HepG2 (cell line): ENCODE measurements at regions not wholly inside any gene's neighbourhood (a gene's known extent, or its start where the extent isn't known, plus 50 kb on each side); places are given as distances from the start of the nearest gene placed in this dataset.

ENCODE experiments used
- ELF1 ChIP-seq: sonication (generic); formaldehyde crosslinking; IDR thresholded peaks from 2 replicates; pipeline ENCODE4 v1.4.0; 2020; ENCODE audit warnings: missing genetic modification reagents
- FOSL2 ChIP-seq: sonication (generic); formaldehyde crosslinking; IDR thresholded peaks from 2 replicates; pipeline ENCODE4 v1.4.0; 2020; ENCODE audit warnings: missing genetic modification reagents
- FOXO1 ChIP-seq: sonication (generic); formaldehyde crosslinking; IDR thresholded peaks from 2 replicates; pipeline ENCODE4 v1.4.0; 2020; ENCODE audit warnings: missing genetic modification reagents
- HMG20A ChIP-seq: IDR thresholded peaks from 2 replicates; pipeline ENCODE4 v1.6.1; 2016; ENCODE audit warnings: borderline replicate concordance
- HNF4A ChIP-seq: sonication (generic); formaldehyde crosslinking; IDR thresholded peaks from 2 replicates; pipeline ENCODE4 v1.4.0; 2020; ENCODE audit warnings: missing genetic modification reagents
- MIXL1 ChIP-seq: IDR thresholded peaks from 2 replicates; pipeline ENCODE4 v1.6.1; 2016
- MNT ChIP-seq: fragments of 450-650 bp; IDR thresholded peaks from 2 replicates; pipeline ENCODE4 v1.6.1; 2016
- NFYC ChIP-seq: IDR thresholded peaks from 2 replicates; pipeline ENCODE4 v1.6.1; 2016; ENCODE audit warnings: missing genetic modification reagents, missing compliant biosample characterization
- REPIN1 ChIP-seq: sonication (generic); formaldehyde crosslinking; IDR thresholded peaks from 2 replicates; pipeline ENCODE4 v1.8.0; 2022; ENCODE audit warnings: missing genetic modification reagents, low read depth, mild to moderate bottlenecking, borderline replicate concordance
- RFX1 ChIP-seq: fragments of 450-650 bp; IDR thresholded peaks from 2 replicates; pipeline ENCODE4 v1.6.1; 2017
- SAP130 ChIP-seq: IDR thresholded peaks from 2 replicates; pipeline ENCODE4 v1.6.1; 2016; ENCODE audit warnings: low read depth
- SKIL ChIP-seq: sonication (generic); formaldehyde crosslinking; IDR thresholded peaks from 2 replicates; pipeline ENCODE4 v1.8.0; 2022; ENCODE audit warnings: missing genetic modification reagents, mild to moderate bottlenecking, moderate library complexity, borderline replicate concordance
- XBP1 ChIP-seq: sonication (generic); formaldehyde crosslinking; IDR thresholded peaks from 2 replicates; pipeline ENCODE4 v1.5.0; 2020; ENCODE audit warnings: missing genetic modification reagents
- ZNF121 ChIP-seq: sonication (generic); formaldehyde crosslinking; IDR thresholded peaks from 2 replicates; pipeline ENCODE4 v1.5.0; 2020; ENCODE audit warnings: mild to moderate bottlenecking, missing genetic modification reagents
- ZNF230 ChIP-seq: sonication (generic); formaldehyde crosslinking; IDR thresholded peaks from 2 replicates; pipeline ENCODE4 v1.4.0; 2020; ENCODE audit warnings: mild to moderate bottlenecking, missing genetic modification reagents
- ZNF552 ChIP-seq: sonication (generic); formaldehyde crosslinking; IDR thresholded peaks from 2 replicates; pipeline ENCODE4 v1.9.0; 2022; ENCODE audit warnings: missing genetic modification reagents, mild to moderate bottlenecking, borderline replicate concordance
- ZNF574 ChIP-seq: sonication (generic); formaldehyde crosslinking; IDR thresholded peaks from 2 replicates; pipeline ENCODE4 v1.4.0; 2020; ENCODE audit warnings: missing genetic modification reagents
- TF ChIP-seq, protein P1 (sequence below): sonication (generic); formaldehyde crosslinking; IDR thresholded peaks from 2 replicates; pipeline ENCODE4 v1.4.0; 2020; ENCODE audit warnings: missing genetic modification reagents, mild to moderate bottlenecking, borderline replicate concordance
- TF ChIP-seq, protein P2 (sequence below): sonication (generic); formaldehyde crosslinking; IDR thresholded peaks from 2 replicates; pipeline ENCODE4 v1.4.0; 2020; ENCODE audit warnings: missing genetic modification reagents

DNA sequence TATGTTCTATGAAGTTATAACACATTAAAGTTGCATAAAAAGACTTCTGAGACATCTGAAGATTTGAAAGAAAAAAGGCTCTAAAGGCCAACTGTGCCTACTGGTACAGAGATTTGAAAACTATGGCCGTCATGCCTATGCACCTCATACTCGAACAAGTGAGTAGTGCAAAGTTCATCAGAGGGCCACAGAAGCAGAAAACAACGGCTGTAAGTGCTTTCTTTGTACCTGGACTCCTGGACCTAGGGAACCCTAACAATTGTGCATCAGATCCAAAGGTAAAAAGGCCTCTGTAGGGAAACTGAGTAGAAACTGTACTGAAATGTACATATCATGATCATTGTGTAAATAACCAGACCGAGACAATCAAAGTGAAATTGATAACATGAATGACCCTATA is 230.4 kb upstream of the CHST9 start (continued):
- TF ChIP-seq ZNF574 (no peak), XBP1 (CRISPR knock-in tag) (no peak), MIXL1 (no peak), RFX1 (no peak), ELF1 (CRISPR knock-in tag) (no peak), MNT (no peak), FOXO1 (CRISPR knock-in tag) (peak; percentile 33; the same call in 1 of the 2 replicates), ZNF552 (CRISPR knock-in tag) (no peak), REPIN1 (no peak), ZNF121 (CRISPR knock-in tag) (no peak), HNF4A (CRISPR knock-in tag) (peak; percentile 77), HMG20A (CRISPR knock-in tag) (0 out of 2 replicates have a peak, but pooled peaks have one; percentile 25), FOSL2 (CRISPR knock-in tag) (no peak), ZNF230 (CRISPR knock-in tag) (no peak), NFYC (CRISPR knock-in tag) (no peak), SAP130 (CRISPR knock-in tag) (no peak), SKIL (CRISPR knock-in tag) (no peak)
- TF ChIP-seq, protein P1, sequence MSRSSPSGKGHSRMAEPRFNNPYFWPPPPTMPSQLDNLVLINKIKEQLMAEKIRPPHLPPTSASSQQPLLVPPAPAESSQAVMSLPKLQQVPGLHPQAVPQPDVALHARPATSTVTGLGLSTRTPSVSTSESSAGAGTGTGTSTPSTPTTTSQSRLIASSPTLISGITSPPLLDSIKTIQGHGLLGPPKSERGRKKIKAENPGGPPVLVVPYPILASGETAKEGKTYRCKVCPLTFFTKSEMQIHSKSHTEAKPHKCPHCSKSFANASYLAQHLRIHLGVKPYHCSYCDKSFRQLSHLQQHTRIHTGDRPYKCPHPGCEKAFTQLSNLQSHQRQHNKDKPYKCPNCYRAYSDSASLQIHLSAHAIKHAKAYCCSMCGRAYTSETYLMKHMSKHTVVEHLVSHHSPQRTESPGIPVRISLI, result no peak
- TF ChIP-seq, protein P2, sequence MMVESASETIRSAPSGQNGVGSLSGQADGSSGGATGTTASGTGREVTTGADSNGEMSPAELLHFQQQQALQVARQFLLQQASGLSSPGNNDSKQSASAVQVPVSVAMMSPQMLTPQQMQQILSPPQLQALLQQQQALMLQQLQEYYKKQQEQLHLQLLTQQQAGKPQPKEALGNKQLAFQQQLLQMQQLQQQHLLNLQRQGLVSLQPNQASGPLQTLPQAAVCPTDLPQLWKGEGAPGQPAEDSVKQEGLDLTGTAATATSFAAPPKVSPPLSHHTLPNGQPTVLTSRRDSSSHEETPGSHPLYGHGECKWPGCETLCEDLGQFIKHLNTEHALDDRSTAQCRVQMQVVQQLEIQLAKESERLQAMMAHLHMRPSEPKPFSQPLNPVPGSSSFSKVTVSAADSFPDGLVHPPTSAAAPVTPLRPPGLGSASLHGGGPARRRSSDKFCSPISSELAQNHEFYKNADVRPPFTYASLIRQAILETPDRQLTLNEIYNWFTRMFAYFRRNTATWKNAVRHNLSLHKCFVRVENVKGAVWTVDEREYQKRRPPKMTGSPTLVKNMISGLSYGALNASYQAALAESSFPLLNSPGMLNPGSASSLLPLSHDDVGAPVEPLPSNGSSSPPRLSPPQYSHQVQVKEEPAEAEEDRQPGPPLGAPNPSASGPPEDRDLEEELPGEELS (CRISPR knock-in tag), result no peak
